ENCODE measurements at regions not wholly inside any gene's neighbourhood (a gene's known extent, or its start where the extent isn't known, plus 50 kb on each side); places are given as distances from the start of the nearest gene placed in this dataset.

DNA sequence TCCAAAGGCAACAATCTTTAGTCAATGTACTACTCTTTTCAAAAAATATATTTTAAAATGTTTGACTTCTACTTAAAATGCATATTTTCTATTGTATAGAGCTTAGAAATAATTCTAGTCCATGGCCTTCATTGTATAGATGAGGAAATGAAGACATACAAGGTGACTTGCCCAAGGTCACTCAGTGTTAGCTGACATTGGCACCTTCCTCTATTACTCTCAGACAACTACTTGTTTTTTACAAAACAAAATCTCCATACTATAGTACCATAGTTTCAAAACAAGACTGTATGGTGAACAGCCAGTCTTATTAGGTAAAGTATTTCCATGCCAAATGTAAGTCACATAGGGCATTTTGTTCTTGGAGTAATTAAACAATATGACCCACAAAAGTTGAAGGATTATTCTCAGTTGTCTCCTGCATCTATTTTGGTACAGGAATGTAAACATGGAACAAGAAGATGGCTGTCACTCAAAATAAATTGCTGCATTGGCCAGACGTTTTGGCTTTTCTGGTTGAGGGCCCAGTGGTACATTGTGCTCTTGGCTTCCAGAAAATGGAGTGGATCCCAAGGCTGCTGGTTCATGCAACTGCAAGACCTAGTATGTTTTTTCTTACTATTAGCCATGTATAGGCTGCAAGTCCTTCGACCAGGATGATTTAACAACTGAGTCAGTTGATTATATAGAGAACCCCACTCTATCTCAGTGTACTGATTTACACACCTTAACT is 54.3 kb upstream of the NOX3 start:
- TF ChIP-seq GATA3 (IDR thresholded peaks at IDR 0.05; ENCODE audit: low read depth, low read length): no peak
- TF ChIP-seq GATA2 (IDR thresholded peaks at IDR 0.05; ENCODE audit: low read depth, low read length): no peak
